HG03432 (cell line): ENCODE measurements at regions not wholly inside any gene's neighbourhood (a gene's known extent, or its start where the extent isn't known, plus 50 kb on each side); places are given as distances from the start of the nearest gene placed in this dataset.
"Not testable (repeated sequence)": the region's sequence is repeated elsewhere in the genome, so short reads cannot be mapped to it uniquely, and the experiment has no call there.

Experiments
- ATAC-seq: cut with Tn5 transposase; IDR thresholded peaks from one replicate; pipeline ENCODE4 v1.9.1; 2021; ENCODE audit warnings: mild to moderate bottlenecking, moderate library complexity; ENCODE audit not compliant: unreplicated experiment

DNA sequence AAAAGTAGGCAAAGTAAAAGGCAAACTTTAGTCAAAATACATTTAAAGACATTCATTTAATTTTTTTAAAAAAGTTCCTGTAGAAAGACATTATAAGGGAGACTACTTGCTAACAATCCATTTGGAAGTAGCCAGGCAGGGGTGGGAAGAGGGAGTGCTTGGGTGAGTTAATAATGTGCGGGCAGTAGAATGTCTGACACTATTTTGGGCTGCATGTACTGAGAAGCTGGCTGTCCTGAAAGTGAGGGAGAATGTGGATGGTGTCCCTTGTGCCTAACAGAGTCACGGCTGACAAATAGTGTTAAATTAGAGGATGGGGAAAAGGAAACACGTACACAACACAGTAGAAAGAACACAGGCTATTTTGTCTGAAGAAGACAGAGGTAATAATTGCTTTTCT is 142.5 kb downstream of the LCA5 start:
- ATAC-seq: no peak

DNA sequence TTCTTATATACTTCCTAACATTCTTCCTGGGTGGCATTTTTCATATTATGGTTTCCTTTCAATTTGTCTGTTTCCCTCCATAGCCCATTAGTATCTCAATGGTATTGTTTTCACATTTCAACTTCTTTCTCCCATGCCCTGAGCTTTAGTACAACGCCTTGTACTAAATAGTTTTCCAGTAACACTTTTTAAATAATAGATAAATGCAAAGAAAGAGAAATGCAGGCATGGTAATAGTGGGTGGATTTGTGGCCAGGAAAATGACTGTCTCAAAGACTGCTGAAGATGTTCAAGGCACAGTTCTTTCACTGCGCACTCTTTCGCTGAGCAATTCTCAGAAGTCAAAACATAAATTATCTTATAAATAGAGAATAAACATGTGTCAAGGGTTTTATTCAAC is 145.1 kb downstream of the LCA5 start:
- no peak for ATAC-seq

DNA sequence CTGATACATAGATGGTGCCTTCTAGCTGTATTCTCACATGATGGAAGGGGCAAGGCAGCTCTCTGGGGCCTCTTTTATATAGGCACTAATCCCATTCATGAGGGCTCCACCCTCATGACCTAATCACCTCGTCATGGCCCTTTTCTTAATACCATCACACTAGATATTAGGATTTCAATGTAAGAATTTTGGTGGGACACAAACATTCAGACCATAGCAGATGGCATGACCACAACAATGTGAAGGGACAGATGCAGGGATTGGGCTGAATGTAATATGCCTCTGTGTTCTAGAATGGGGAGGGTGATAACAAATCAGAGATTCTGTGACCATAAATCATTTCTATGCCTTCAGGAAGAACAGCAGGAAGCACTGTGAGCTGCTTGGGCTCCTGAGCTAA is 145.8 kb downstream of the LCA5 start:
- ATAC-seq: no peak

DNA sequence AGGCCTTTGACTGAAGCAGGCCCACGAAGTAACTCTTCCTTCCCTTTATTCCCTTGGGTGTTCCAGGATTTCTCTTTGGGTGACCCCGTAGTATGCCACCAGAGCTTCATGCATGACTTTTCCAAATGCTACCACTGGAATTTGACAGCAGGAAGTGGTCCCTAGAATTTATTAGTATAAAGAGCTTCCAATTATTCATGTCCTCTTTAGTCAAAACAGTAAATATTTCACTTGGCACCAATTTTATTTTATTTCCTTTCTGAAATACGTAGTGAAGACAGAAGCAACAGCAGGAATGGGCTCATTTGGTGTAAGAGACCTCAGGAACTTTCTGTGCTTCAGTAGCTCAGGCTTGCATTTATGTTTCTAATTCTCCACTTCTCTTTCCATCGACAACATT is 151.3 kb downstream of the LCA5 start:
- ATAC-seq: no peak

DNA sequence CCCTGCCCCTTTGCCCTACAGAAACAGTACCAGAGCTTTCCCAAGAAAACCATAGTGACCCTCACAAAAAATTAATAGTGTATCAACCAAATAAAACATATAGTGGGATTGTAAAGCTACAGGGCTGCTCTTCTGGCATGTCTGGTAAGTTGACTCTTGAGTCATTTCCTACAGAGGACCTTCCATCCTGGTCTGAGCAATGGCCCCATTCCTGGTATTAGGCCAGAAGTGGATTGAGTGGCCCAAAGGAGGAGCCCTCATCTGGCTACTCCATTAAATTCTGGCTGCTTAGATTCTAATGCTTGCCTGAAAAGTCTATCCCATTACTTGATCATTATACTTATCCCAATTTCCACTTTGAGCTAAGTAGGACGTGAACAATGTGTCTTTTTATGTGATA is 150.9 kb upstream of the HMGN3 start:
- ATAC-seq: no peak

- ATAC-seq: no peak
These were observed 150.4 kb upstream of the HMGN3 start for GRCh38 chr6:79384845-79385244.

- ATAC-seq: no peak
These were observed 144.5 kb upstream of the HMGN3 start for GRCh38 chr6:79378957-79379356.

DNA sequence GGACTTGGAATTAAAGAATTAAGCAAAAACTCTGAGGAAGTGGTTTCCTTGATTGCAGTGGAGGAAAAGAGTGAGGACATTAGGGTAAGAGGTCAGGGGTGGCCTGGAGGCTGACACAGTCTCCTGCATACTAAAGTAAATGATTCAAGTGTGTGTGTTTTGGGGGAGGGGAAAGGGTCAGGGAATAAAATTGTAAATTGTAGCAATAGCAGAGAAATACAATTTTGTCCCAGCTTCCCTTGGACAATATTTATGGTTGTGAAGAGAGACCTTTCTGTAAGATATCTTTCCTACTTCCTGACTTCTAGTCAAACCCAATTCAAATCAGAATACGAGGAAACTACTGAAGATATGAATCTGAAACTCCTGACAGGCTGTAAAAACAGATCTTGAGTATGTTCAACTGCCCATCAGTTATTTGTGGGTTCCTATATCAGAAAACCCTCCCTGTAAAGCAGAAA is 143.4 kb upstream of the HMGN3 start:
- peak; percentile 62 for ATAC-seq

DNA sequence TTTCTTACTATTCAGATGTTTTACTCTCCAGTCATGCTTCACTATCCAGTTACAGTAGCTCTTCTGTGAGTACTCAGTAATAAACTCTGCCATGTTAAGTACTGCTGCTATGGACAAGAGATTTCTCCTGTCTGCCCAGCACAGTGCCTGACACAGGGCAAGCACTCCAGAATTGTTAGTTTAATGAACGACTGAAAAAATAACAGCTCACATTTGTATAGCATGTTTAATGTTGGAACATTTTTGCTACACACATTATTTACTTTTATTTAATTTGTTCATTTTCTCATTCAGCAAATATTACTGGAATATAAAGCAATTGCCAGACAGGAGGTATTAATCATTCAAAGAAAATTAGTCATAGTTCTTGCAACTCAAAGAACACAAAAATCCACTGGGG is 142.6 kb upstream of the HMGN3 start:
- no peak for ATAC-seq

- no peak for ATAC-seq
These were observed 141.3 kb upstream of the HMGN3 start for GRCh38 chr6:79375635-79376337.

- no peak for ATAC-seq
These were observed 139.8 kb upstream of the HMGN3 start for GRCh38 chr6:79374308-79374707.

GRCh38 chr6:79373880-79374279 is 139.4 kb upstream of the HMGN3 start:
- no peak for ATAC-seq

- ATAC-seq: no peak
These were observed 138.8 kb upstream of the HMGN3 start for GRCh38 chr6:79373246-79373645.

- no peak for ATAC-seq
These were observed 138.3 kb upstream of the HMGN3 start for GRCh38 chr6:79372757-79373156.

GRCh38 chr6:79369026-79369425 is 134.5 kb upstream of the HMGN3 start:
- ATAC-seq: no peak

DNA sequence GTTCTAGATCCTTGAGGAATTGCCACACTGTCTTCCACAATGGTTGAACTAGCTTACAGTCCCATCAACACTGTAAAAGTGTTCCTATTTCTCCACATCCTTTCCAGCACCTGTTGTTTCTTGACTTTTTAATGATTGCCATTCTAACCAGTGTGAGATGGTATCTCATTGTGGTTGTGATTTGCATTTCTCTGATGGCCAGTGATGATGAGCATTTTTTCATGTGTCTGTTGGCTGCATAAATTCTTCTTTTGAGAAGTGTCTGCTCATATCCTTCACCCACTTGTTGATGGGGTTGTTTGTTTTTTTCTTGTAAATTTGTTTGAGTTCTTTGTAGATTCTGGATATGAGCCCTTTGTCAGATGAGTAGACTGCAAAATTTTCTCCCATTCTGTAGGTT is 129.0 kb upstream of the HMGN3 start:
- not testable (repeated sequence) for ATAC-seq

DNA sequence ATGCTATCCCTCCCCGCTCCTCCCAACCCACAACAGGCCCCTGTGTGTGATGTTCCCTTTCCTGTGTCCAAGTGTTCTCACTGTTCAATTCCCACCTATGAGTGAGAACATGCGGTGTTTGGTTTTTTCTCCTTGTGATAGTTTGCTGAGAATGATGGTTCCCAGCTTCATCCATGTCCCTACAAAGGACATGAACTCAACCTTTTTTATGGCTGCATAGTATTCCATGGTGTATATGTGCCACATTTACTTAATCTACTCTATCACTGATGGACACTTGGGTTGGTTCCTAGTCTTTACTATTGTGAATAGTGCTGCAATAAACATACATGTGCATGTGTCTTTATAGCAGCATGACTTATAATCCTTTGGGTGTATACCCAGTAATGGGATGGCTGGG is 126.6 kb upstream of the HMGN3 start:
- not testable (repeated sequence) for ATAC-seq

- no peak for ATAC-seq
These were observed 118.7 kb upstream of the HMGN3 start for GRCh38 chr6:79353226-79353625.

DNA sequence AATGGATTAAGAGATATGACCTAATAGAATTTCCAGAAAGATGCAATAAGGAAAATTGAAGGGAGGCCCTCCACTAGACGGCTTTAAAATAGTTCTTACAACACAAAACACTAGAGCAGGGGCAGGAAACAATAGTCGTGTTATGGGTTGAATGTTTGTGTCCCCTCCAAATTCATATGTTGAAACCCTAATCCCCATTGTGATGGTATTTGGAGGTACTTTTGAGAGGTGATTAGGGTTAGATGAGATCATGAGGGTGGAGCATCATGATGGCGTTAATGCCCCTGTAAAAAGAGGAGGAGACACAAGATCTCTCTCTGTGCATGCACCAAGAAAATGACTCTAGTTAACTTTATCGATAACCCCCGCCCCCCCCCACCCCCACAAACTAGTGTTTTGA is 104.0 kb upstream of the HMGN3 start:
- no peak for ATAC-seq

DNA sequence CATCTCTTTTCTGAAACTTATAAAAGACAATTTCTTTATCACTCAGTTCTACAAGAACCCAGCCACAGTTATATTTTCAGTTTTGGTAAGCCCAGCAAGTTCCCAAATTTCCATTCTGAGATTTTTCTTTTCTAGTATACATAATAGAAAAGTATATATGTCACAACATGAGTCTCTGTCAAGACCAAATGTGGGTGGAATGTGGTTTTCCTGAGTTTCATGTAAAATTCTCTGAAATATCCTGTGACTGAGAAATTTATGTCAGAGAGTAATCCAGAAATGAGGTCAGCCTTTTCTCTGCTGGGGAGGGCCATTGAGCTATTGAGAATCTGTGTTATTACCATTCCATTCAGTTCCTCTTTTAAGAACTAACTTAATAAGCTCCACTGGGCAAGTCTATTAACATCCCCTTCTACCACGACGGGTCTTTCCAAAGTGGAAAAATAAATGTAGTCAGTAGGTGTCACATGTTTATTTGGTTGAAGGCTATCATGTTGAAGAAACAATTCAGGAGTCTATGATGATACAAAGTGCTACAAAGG is 100.7 kb upstream of the HMGN3 start:
- peak; percentile 95 for ATAC-seq

DNA sequence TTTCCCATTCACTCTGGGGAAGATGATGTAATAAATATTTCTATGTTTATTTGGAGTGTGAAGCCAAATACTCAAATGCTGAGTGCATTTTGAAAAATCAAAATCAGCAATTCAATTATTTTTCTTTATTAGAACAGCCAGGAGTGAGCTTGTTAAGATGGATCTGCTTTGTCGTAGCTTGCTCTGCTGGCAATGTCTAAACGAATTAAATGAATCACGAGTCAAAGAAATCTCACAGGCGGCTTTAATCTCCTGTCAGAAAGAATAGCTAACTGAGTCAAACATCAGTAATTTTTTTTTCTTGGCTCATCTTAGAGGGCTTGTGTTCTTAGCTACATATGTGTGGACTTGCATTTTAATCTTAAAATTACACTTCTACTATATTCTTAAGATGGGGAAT is 100.2 kb upstream of the HMGN3 start:
- no peak for ATAC-seq

DNA sequence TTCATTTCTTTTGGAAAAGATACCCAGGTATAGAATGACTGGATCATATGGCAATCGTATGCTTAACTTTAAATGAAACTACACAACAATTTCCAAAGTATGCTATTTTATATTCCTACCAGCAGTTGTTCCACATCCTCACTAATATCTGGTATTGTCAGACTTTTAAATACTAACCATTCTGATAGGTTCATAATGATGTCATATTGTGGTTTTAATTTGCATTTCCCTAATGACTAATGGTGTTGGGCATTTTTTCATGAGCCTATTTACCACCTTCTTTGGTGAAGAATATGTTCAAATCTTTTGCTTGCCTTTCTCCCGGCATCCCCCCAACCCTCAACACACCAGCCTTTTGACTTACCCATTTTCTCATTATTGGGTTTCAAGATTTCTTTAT is 96.2 kb upstream of the HMGN3 start:
- ATAC-seq: no peak

DNA sequence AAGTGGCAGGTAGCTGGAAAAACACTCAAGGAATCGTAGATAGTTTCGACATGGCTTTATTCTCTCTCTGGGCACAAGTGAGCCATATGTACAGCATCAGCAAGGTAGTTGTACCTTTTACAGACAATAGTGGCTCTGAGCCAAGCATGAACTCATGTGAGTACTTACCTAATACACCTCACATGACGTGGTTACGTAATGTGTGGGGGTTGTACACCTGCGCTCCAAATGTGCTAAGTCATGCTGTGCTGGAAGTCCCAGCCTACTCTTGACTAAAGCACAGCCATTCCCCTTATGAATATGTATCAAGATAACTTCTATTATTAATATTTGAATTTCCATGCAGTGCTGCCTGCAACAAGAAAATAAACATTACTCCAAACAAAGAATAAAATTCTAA is 78.8 kb upstream of the HMGN3 start:
- ATAC-seq: no peak
